DND-41 (cell line): ENCODE measurements at regions not wholly inside any gene's neighbourhood (a gene's known extent, or its start where the extent isn't known, plus 50 kb on each side); places are given as distances from the start of the nearest gene placed in this dataset.

Source experiments
- EZH2 ChIP-seq: IDR thresholded peaks from 3 replicates; pipeline ENCODE4 v1.6.1; 2012; ENCODE audit warnings: borderline replicate concordance, low read depth, mild to moderate bottlenecking, moderate library complexity, low read length, inconsistent platforms; ENCODE audit not compliant: severe bottlenecking
- TF ChIP-seq, protein P1 (sequence below): IDR thresholded peaks from 2 replicates; pipeline ENCODE4 v1.5.1; 2012; ENCODE audit warnings: borderline replicate concordance, low read length, moderate library complexity, mild to moderate bottlenecking; ENCODE audit not compliant: poor library complexity, severe bottlenecking; ENCODE audit errors: extremely low read depth

- TF ChIP-seq, protein P1, sequence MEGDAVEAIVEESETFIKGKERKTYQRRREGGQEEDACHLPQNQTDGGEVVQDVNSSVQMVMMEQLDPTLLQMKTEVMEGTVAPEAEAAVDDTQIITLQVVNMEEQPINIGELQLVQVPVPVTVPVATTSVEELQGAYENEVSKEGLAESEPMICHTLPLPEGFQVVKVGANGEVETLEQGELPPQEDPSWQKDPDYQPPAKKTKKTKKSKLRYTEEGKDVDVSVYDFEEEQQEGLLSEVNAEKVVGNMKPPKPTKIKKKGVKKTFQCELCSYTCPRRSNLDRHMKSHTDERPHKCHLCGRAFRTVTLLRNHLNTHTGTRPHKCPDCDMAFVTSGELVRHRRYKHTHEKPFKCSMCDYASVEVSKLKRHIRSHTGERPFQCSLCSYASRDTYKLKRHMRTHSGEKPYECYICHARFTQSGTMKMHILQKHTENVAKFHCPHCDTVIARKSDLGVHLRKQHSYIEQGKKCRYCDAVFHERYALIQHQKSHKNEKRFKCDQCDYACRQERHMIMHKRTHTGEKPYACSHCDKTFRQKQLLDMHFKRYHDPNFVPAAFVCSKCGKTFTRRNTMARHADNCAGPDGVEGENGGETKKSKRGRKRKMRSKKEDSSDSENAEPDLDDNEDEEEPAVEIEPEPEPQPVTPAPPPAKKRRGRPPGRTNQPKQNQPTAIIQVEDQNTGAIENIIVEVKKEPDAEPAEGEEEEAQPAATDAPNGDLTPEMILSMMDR: no peak
- TF ChIP-seq EZH2: no peak
Measured at GRCh38 chr12:46105735-46106134, 115.4 kb upstream of the SCAF11 start.
